Upper lobe of left lung (tissue), 4 donors: ENCODE measurements at regions not wholly inside any gene's neighbourhood (a gene's known extent, or its start where the extent isn't known, plus 50 kb on each side); places are given as distances from the start of the nearest gene placed in this dataset.

Experiments
- CTCF ChIP-seq, 6 experiments: fragments of 450-650 bp in 4 of 6; fragments of 200-600 bp in 2 of 6; sonication (generic) in 2 of 6; IDR thresholded peaks; one replicate each; pipeline ENCODE4 v1.5.1; 2016 to 2019; ENCODE audit warnings: antibody characterized with exemption in 6 of 6
- POLR2A ChIP-seq, 4 donors: fragments of 450-650 bp; IDR thresholded peaks; one replicate each; pipeline ENCODE4 v1.5.1; 2016 to 2017; ENCODE audit warnings: antibody characterized with exemption in 4 of 4, mild to moderate bottlenecking in 2 of 4
- POLR2AphosphoS5 ChIP-seq, 2 donors: sonication (generic); formaldehyde crosslinking; IDR thresholded peaks; one replicate each; pipeline ENCODE4 v1.5.1; 2017; ENCODE audit warnings: antibody characterized with exemption in 2 of 2

- no peak for TF ChIP-seq POLR2A (IDR thresholded peaks at IDR 0.05)
- no peak for TF ChIP-seq POLR2AphosphoS5 (IDR thresholded peaks at IDR 0.05)
- TF ChIP-seq CTCF (IDR thresholded peaks at IDR 0.05) = no peak
These were observed 466.7 kb upstream of the TENM3 start for GRCh38 chr4:181776264-181777054.
